ENCODE measurements at regions not wholly inside any gene's neighbourhood (a gene's known extent, or its start where the extent isn't known, plus 50 kb on each side); places are given as distances from the start of the nearest gene placed in this dataset.
"Not testable (repeated sequence)": the region's sequence is repeated elsewhere in the genome, so short reads cannot be mapped to it uniquely, and the experiment has no call there.

DNA sequence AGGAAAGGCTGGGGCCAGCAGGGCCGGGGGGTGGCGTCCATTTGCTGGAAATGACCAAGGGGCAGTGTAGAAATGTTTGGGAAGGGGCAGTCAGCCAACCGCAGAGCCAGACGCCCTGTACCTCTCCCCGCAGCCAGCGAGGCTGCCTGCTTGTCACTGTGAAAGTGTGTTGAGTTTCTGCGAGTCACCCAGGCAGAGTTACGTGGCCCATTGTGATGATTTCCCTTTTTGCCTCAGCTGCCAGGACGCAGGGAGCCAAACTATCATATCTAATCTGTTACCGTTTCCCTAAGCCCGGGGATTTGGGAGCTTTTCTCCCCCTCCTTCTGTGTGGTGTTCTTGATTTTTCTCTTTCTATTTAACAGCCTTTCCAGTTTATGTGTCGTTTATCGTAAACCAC, 67.9 kb upstream of the STX16 start:
- in situ Hi-C loops (cut with HindIII; ENCODE audit: low sequenced_read_pairs), result no loop called here
- no peak for DNase-seq (ENCODE audit: low spot score)

DNA sequence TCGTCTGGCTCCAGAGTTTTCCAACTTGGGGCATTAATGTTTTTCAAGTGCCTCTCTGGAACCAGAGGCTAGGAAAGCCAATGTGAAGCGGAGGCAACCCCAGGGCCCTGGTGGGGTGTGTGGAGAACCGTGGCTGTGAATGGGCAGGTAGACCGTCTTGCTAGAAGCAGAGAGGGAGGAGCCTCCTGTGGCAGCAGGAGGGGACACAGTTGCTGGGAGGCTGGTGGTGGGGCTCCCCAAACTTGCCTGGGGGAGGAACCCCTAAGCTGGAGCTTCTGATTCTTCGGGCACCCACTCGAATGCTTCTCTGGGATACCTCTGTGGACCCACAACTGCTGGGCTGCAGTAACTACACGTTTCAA, 65.3 kb upstream of the APCDD1L start:
- no peak for DNase-seq (ENCODE audit: low spot score)
- in situ Hi-C loops (cut with HindIII; ENCODE audit: low sequenced_read_pairs), result no loop called here

DNA sequence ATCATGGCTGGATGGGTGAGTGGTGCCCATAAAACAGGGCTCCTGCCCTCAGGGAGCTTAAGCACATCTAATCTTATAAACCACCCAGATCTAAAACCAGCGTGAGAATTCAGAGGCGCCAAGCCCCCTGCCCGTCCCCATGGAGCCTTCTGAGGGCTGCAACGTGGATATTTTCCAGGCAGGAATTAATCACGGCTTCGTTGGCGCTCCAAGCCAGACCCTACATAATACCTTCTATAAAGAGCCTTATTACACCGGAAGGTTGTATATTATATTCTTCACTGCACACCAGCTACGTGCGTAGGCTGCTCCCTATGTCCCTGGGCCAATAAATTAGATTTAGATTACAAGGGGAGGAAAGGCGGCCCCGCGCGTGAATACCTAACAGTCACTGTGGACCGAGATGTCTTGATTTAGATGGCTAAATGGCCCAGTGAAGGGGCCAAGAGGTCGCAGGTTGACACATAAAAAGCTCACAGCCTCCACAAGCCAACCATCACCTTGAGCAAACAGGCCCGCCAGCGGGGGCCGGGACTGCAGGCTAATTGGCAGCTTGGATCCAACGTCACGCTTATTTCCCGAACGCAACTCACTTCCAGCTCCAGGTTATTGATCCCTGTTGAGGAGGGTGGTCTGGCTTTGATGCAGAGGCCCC, 64.7 kb upstream of the APCDD1L start:
- no peak for DNase-seq (ENCODE audit: low spot score)
- in situ Hi-C loops (cut with HindIII; ENCODE audit: low sequenced_read_pairs), result no loop called here

DNA sequence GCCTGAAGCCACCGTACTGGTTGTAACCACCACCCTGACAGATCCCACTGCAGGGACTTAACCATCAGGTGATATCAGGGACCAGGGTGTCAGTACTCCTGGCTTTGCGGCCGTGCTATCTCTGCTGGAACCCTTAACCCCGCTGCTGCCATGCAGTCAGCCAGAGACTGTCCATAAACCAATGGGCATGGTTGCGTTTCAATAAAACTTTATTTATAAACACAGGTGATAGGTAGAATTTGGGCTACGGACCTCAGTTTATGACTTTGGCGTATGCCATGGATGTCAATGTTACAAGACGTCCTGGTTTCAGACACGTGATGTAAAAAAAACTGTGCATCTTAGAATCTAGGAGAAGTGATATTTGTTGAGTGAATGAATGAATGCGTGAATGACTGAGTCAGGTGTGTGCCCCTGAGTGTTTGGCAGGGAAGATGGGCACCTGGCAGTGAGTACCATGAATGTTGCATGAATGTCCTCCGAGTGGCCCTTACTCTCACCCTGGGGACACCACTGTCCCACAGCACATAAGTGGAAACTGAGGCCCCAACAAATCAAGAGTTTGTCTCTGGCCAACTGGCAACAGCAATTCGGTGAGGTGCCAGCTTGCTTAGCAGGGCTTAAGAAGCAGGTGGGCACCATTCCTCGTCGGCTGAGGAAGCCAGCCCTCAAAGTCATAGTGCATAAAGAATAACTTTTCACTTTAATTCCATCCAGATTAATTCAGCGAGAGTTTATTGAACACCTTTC, 64.0 kb upstream of the APCDD1L start:
- DNase-seq (ENCODE audit: low spot score), result no peak
- in situ Hi-C loops (cut with HindIII; ENCODE audit: low sequenced_read_pairs), result no loop called here

DNA sequence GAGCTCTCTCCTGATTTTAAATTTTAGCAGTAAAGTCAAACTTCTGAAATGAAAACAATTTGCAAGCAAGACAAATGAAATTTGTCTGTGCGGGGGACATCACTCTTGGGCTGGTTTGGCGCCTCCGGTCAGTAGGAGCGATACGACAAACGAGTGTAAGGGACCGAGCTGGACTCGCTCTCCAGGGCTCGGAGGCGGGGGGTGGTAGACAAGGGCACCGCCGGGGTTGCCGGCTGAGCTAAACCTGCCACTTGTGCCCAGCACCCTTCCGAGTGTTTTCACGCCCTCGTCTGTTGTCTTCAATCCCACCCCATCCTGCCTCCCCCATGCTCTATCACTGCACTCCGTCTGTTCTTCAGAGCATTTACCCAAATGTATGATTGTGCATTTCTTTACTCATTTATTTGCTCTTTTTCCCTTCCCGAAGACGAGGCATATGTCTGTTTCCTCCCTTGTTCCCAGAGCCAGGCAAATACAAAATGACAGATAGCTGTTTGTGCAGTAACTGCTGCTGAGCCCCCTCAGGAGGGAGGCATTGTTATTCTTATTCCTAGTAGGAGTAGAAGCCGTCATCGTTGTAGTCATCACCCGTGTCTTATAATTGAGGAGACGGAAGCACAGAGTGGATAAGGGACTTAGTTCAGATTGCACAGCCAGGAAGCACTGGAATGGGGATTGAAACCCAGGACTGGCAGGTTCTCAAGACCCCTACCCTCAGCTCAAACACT, 62.8 kb upstream of the APCDD1L start:
- no peak for DNase-seq (ENCODE audit: low spot score)
- in situ Hi-C loops (cut with HindIII; ENCODE audit: low sequenced_read_pairs), result no loop called here

DNA sequence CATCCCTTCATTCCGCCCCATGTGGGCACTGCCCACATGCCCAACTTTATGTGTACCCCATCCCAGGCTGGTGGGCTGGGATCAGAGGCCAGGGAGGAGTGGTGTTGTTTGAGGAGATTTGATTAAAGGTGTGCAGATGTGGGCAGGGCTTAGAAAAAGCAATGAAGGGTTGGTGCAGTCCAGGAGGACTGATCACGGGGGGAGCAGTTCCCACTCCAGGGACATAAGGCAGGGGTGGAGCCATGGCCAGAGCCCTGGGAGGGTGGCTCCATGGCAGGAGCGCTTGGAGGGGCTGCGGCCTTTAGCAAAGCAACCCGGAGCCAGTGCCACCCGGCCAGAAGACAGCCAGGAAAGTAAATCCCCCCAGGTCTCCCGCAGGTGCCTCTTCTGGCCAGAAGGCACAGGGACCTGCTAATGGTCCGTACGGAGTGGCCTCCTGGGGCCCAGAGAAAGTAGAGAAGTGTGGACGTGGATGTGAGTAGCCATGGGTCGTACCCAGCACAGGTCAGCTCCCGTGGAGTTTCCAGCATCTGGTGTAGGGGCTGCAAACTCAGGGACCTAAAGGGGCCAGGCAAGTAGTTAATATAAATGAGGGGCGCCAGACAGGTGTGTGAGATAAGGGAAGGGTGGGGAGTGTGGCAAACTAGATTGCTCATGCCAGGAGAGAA, 62.1 kb upstream of the APCDD1L start:
- in situ Hi-C loops (cut with HindIII; ENCODE audit: low sequenced_read_pairs), result no loop called here
- DNase-seq (ENCODE audit: low spot score), result no peak

DNA sequence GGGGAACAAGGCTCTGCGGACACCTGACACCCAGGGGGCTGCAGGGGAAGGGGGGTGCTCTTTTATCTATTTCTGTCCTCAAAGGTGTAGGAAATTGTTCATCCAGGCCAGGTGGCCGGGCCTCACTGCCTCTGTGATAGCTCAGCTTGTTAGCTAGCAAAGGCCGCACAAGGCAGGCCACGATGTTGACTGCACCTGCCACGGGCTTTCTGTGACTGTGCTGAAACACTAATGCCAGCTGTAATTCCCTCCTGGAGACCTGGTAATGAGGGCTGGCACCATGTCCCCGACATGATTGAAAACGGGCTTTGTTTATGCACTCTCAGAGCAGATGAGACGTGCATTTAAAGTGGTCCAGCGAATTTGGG, 61.4 kb upstream of the APCDD1L start:
- no peak for DNase-seq (ENCODE audit: low spot score)
- in situ Hi-C loops (cut with HindIII; ENCODE audit: low sequenced_read_pairs), result no loop called here

DNA sequence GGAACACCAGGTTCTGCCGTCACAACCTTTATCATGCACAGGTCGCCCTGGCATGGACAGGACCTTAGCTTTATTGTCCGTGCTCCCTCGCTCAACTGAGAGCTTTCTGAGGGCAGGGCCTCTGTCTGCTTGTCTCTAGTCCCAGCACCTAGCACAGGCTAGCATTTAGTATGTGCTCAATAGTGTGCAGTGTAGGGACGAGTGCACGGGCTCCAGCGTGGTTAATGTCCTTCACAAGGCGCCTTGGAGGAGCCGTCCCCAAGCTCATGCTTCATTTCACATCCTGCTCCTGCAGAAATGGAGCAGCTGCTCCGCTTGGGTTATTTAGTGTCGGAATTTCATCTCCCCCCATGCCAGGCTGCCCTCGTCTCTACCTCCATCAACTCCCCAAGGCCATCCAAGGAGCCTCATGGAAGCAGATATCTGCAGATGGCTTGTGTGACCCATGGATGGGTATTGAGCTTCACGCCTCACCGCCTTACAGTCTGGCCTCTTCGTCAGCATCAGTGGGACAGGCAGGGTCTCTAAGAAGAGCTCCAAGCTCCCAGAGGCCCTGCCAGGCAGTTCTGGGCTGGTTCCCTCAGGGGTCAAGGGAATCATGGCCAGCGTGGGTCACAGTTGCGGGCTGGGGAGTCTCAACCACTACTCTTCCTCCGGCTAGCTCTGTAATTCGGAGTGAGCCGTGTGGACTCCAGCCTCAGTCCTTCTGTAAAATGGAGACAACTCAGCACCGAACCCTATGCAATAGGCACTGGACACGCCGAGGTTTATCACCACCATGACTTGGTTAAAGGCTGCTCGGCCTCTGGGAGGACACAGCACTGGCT, 60.8 kb upstream of the APCDD1L start:
- in situ Hi-C loops (cut with HindIII; ENCODE audit: low sequenced_read_pairs), result no loop called here
- no peak for DNase-seq (ENCODE audit: low spot score)

DNA sequence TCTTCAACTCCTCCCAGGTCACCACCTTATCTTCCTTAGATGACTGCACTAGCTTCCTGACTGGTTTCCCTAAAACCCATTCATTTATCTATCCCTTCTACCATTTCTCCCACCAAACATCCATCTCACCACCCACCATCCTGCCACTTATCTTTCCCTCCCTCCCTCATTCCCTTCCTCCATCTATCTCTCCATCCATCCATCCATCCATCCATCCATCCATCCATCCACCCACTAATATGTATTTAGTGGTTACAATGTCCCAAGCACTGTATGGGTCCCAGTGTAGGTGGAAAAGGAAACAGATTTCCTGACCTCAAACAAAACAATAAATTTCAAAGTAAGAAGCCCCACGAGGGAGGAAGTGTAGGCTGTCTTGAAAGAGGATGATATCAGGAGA, 59.3 kb upstream of the APCDD1L start:
- in situ Hi-C loops (cut with HindIII; ENCODE audit: low sequenced_read_pairs), result no loop called here

DNA sequence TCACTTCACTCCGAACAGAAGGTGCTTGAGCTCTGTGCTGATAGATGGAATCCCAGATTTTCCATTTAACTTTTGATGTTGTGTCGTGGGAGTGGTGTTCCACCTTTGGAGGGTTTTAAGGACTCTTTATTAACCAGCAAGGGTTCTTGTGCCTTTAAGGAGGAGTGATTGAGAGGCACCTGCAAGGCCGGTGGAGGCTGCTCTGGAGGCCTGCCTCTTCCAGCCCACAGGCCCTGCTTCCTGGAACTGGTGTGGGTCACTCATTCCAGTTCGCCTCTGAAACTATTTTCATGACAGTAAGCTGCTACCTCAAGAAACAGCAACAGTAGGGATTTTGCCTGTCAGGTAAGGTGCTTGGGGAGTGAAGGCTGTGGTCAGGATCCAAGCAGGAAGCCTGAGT, 58.8 kb upstream of the APCDD1L start:
- no peak for DNase-seq (ENCODE audit: low spot score)
- in situ Hi-C loops (cut with HindIII; ENCODE audit: low sequenced_read_pairs), result no loop called here

More for the DNA sequence above, 59.3 kb upstream of the APCDD1L start:
- no peak for DNase-seq (ENCODE audit: low spot score)

DNA sequence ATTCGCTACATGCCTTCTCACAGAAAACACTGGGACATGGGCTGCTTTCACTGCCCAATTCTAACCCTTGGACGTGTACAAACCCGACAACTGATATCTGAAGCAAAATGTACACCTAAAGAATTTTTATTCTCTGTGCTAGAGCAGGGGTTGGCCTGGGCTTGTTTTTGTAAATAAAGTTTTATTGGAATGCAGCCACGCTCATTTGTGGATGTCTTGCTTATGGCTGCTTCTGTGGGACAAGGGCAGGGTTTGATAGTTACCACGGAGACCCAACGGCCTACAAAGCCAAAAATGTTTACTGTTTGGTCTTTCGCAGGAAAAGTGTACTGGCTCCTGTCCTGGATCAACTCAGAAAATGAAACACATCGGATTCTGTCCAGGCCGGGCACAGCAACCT, 58.1 kb upstream of the APCDD1L start:
- DNase-seq (ENCODE audit: low spot score), result no peak

DNA sequence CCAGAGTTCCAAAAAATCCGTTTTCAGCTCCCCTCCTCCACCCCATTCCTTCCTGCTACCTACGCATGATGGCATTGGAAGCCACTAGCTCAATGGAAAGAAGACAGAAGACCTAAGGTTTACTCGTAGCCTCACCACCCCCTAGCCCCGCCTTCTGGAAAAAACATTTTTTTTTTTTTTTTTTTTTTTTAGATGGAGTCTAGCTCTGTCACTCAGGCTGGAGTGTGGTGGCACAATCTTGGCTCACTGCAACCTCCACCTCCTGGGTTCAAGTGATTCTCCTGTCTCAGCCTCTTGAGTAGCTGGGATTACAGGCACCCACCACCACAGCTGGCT, 57.2 kb upstream of the APCDD1L start:
- in situ Hi-C loops (cut with HindIII; ENCODE audit: low sequenced_read_pairs); DNase-seq (ENCODE audit: low spot score): not testable (repeated sequence)

More for the DNA sequence above, 58.1 kb upstream of the APCDD1L start:
- in situ Hi-C loops (cut with HindIII; ENCODE audit: low sequenced_read_pairs), result no loop called here

DNA sequence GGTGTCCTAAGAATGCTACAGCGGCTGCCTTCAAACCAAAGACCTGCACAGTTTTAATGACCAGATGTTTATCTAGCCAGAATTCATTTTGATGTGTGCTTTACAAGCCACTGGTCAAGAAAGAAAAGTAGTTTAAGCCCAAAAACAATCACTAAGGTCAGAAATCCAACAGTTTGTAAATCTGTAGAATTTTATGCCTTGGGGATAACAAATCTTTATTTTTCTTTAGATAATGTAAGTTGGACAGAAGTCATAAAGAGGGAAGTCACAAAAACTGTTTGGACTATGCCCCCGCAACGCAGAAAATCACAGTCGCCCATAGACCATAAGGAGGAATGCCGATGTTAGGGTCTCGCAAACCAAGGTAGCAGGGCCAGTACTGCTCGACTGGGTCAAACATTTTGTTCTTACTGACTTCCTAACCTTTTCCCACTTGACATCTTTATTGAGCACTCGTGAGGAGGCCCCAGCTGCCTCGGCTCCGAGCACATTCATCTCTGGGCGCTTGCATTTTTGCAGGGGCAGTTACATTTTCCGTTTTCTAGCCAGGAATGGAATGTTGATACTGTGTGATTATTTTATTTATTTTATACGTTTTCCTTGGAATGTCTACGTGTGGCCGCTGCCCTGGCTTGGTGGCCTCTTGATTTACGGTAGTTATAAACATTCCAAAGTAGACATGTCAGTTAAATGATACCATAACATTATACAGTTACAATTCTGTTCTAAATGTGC, 56.7 kb upstream of the APCDD1L start:
- DNase-seq (ENCODE audit: low spot score), result no peak
- in situ Hi-C loops (cut with HindIII; ENCODE audit: low sequenced_read_pairs), result no loop called here

DNA sequence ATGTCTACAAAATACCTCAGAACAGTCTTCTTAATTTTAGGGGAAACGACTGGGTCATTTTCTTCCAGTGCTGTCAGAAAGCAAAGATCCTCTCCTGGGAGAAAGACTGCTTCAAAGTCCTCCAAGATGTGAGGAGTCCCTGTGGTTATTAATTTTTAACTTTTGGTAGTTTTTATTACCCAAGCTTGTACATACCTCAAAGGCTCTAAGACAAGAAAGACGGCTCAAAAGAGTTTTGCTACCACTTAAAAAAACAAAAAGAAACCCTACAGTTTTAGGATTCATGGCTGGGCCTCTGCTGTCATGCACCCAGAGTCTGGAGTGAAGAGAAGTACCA, 56.1 kb upstream of the APCDD1L start:
- DNase-seq (ENCODE audit: low spot score), result no peak
- in situ Hi-C loops (cut with HindIII; ENCODE audit: low sequenced_read_pairs), result no loop called here

DNA sequence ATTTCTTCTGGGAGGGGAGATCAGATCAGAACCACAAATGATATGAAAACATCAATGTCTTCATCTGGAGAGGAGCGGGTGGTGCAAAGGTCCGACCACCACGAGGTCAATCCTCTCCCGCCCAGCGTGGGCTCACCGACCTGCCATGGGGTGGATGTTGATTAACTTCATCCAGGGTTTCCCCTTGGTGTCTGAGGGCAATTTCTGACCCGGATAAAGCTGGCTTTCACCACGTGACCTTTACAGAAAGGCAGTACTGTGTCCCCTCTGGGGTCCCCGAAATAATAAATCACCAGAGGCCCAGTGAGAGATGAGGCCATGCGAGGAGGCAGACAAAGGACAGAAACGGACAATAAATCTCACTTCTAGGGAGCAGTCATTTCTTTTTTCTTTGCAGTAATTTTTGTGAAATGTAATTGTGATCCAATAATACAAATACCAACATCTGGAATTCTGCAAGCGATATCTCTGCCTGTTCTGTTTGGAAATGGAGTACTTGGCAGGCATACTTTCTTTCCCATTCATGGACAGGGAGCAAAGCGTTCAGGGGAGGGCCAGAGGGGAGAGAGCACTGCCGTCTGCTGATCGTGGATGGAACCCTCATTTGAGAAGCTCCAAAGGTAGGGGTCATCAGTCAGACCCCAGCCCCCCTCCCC, 55.1 kb upstream of the APCDD1L start:
- in situ Hi-C loops (cut with HindIII; ENCODE audit: low sequenced_read_pairs), result no loop called here
- DNase-seq (ENCODE audit: low spot score), result no peak

DNA sequence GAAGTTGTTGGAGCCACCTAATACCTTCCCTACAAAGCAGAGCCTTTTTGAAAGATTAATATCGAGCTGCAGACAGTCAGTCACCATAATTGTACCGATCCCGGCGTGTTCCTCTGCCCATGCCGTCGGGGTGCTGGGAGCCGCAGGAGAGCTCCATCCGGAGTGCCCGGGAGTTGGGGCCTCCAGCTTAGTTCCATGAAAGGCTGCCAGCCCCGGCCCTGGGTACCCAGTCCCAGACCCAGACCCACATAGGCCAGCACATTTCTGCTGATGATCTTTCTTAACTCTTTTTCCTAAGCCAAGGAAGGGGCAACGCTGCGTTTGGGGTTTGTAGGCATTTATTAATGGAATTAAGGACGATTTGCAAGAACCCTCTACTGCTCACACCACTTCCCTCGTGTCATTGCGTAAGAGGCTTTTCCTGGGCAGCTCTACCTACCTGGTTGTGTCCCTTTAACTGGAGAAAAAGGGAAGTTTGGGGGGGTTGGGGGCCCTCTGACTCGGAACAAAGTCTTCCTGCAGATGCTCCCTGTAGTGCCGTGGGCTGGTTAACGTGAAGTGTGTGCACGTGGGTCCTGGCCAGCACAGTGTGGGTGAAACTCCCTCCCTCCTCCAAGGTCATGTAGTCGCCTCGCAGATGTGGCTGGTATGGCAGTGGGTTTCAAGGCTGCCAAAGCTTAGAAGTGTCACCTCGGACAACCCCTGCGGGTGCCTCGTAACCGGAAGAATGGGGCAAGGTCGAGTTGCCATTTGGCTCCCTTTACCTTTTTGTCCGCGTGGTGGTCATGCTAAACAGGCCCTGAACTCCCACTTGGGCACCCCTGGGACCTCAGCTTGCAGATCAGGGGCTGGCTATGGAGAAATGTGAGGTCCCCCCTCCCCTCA, 54.3 kb upstream of the APCDD1L start:
- in situ Hi-C loops (cut with HindIII; ENCODE audit: low sequenced_read_pairs), result no loop called here
- no peak for DNase-seq (ENCODE audit: low spot score)

DNA sequence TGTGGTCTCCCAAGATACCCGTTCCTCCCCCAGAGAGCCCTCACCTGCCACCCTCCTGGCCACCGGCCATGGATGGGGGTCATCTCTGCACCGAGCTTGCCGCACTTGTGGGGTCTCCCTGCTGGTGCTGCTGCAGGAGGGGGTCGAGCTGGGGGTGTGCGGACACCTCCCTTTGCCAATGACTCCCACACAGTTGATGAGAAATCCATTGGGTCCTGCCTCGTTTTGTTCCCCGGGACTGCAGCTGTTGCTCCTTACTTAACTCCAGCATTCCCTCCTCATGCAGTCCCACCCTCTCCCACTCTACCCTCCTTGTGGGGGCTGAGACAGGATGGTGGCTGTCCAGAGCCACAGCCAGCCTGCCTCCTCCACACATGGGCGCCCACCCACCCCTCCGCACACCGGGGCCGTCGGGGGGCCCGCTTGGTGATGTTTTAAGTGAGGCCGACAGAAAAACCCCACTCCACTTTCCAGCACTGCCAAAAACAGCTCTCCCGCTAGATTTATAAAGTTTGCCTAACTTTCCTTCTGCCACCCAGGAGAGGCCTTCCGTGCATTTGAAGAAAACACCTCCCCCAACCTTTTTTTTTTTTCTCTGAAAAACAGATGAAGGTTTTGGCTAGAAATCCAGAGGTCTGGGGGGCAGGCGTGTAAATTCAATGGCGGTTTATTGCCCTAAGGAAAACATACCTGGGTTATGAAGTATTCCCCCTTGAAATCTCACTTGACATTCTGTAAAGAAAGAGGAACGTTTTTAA, 53.5 kb upstream of the APCDD1L start:
- in situ Hi-C loops (cut with HindIII; ENCODE audit: low sequenced_read_pairs), result no loop called here
- no peak for DNase-seq (ENCODE audit: low spot score)
